C1 segment of cervical spinal cord (tissue), 14 donors: ENCODE measurements at regions not wholly inside any gene's neighbourhood (a gene's known extent, or its start where the extent isn't known, plus 50 kb on each side); places are given as distances from the start of the nearest gene placed in this dataset.

Source experiments
- DNase-seq, 14 donors: peaks; one replicate each; lab custom pipeline; 2025; lab: John Stamatoyannopoulos, UW

DNA sequence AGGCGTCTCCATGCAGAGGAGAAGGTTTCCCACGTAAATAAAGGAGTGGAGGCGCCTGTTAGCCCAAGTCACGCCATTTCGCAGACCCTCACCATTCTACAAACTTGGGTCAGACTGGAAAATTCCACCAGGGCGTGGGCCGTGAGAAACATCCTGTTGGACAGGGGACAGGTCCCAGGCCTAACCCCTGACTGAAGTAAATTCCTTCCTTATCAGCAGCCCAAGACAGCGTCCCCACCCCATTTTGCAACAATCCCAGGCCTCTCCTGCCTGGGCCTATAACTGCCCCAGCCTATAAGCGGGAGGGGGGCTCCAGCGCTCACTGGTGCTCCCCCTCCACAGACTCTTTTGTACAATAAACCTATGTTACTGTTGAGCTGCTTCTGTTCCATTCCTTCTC is 57.3 kb upstream of the CBLN2 start:
- no peak for DNase-seq
